ENCODE measurements at regions not wholly inside any gene's neighbourhood (a gene's known extent, or its start where the extent isn't known, plus 50 kb on each side); places are given as distances from the start of the nearest gene placed in this dataset.

DNA sequence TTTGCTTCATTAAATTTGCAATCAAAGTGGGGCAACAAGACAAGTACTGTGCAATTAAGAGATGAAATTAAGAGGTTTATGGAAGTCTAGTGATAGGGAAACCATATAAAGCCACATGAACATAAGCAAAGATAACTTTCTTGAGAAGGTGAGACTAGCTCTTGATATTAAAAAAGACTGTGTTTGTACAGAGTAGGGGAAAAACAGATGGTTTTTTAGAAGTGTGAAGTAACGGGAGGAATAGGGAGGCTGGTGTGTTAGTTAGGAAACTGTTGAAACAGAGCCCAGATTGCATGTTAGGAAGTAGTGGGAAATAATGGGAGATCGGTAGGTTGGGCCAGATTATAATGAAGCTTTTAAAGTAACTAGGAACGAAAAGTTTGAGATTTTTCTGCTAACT lies 149.8 kb upstream of the FREM2 start:
- no peak for ATAC-seq
- no peak overlapping the region for H3K27ac ChIP-seq (ENCODE audit: extremely low read depth, low read depth, low read length)
- WGBS (ENCODE audit: insufficient coverage, low coverage, missing lambda C conversion rate): 0% methylated on average over 3 of the region's 3 CpGs
- H3K4me2 ChIP-seq (ENCODE audit: insufficient read depth, low read length): no peak overlapping the region
- H3K9me3 ChIP-seq (replicated peaks; ENCODE audit: control insufficient read depth, insufficient read depth, low read depth, low read length): no peaks in the 10 kb centered on the region
- H3K9me1 ChIP-seq (ENCODE audit: control insufficient read depth, insufficient read depth, low read length): no peaks in the 10 kb centered on the region
- no peak overlapping the region for H2AFZ ChIP-seq (ENCODE audit: low read depth, low read length)
- no peaks in the 10 kb centered on the region for H3K4me1 ChIP-seq (replicated peaks in 1 of 2; ENCODE audit: control insufficient read depth in 2 of 2, insufficient read depth in 2 of 2, low read length in 2 of 2)
- POLR2A ChIA-PET: no interaction called here
- in situ Hi-C loops (cut with MboI): no loop called here
- CTCF ChIA-PET (ENCODE audit: low intra/inter-chr PET ratio): no interaction called here
- H3K27me3 ChIP-seq (ENCODE audit: control insufficient read depth in 2 of 2, insufficient read depth in 2 of 2, low read length in 2 of 2): no peaks in the 10 kb centered on the region
- H3K36me3 ChIP-seq (ENCODE audit: control insufficient read depth, insufficient read depth, low read length): no peaks in the 10 kb centered on the region
- no peaks in the 10 kb centered on the region for H4K20me1 ChIP-seq (replicated peaks; ENCODE audit: control insufficient read depth, insufficient read depth, low read length)
- no peak overlapping the region for H3K9ac ChIP-seq (ENCODE audit: insufficient read depth in 1 of 2, low read depth in 2 of 2, low read length in 2 of 2)
- H3K79me2 ChIP-seq (ENCODE audit: control insufficient read depth, insufficient read depth, low read length): no peaks in the 10 kb centered on the region
- TF ChIP-seq, protein P1, sequence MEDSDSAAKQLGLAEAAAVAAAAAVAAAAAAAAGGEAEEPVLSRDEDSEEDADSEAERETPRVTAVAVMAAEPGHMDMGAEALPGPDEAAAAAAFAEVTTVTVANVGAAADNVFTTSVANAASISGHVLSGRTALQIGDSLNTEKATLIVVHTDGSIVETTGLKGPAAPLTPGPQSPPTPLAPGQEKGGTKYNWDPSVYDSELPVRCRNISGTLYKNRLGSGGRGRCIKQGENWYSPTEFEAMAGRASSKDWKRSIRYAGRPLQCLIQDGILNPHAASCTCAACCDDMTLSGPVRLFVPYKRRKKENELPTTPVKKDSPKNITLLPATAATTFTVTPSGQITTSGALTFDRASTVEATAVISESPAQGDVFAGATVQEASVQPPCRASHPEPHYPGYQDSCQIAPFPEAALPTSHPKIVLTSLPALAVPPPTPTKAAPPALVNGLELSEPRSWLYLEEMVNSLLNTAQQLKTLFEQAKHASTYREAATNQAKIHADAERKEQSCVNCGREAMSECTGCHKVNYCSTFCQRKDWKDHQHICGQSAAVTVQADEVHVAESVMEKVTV (CRISPR knock-in tag; IDR thresholded peaks at IDR 0.05): no peak
- TF ChIP-seq, protein P2, sequence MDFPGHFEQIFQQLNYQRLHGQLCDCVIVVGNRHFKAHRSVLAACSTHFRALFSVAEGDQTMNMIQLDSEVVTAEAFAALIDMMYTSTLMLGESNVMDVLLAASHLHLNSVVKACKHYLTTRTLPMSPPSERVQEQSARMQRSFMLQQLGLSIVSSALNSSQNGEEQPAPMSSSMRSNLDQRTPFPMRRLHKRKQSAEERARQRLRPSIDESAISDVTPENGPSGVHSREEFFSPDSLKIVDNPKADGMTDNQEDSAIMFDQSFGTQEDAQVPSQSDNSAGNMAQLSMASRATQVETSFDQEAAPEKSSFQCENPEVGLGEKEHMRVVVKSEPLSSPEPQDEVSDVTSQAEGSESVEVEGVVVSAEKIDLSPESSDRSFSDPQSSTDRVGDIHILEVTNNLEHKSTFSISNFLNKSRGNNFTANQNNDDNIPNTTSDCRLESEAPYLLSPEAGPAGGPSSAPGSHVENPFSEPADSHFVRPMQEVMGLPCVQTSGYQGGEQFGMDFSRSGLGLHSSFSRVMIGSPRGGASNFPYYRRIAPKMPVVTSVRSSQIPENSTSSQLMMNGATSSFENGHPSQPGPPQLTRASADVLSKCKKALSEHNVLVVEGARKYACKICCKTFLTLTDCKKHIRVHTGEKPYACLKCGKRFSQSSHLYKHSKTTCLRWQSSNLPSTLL (IDR thresholded peaks at IDR 0.05): no peak
- TF ChIP-seq ZNF79 (CRISPR knock-in tag; IDR thresholded peaks at IDR 0.05; ENCODE audit: low read depth): no peak
- BruUV-seq (replicated peaks): no TSS peak
- intact Hi-C loops (cut with micrococcal nuclease): no loop called here
- DNase-seq (ENCODE audit: extremely low read depth in 1 of 4, low spot score in 3 of 4): no peak
- FAIRE-seq: no peak
- H3K4me3 ChIP-seq: no peak overlapping the region
